Fibroblast of pulmonary artery (primary cell): ENCODE measurements at regions not wholly inside any gene's neighbourhood (a gene's known extent, or its start where the extent isn't known, plus 50 kb on each side); places are given as distances from the start of the nearest gene placed in this dataset.

Source experiments
- DNase-seq: peaks from one replicate; pipeline ENCODE4 v3.0.0-alpha.2; 2010; ENCODE audit warnings: low read depth
- H3K4me3 ChIP-seq: replicated peaks from 2 replicates; pipeline ENCODE4 v1.5.1; 2011; ENCODE audit warnings: low read depth, mild to moderate bottlenecking, control low read depth, low read length, moderate library complexity
- TF ChIP-seq, protein P1 (sequence below): IDR thresholded peaks from 2 replicates; pipeline ENCODE4 v1.5.1; 2011; ENCODE audit warnings: mild to moderate bottlenecking, control low read depth, low read length, inconsistent platforms; ENCODE audit errors: missing control alignments

DNA sequence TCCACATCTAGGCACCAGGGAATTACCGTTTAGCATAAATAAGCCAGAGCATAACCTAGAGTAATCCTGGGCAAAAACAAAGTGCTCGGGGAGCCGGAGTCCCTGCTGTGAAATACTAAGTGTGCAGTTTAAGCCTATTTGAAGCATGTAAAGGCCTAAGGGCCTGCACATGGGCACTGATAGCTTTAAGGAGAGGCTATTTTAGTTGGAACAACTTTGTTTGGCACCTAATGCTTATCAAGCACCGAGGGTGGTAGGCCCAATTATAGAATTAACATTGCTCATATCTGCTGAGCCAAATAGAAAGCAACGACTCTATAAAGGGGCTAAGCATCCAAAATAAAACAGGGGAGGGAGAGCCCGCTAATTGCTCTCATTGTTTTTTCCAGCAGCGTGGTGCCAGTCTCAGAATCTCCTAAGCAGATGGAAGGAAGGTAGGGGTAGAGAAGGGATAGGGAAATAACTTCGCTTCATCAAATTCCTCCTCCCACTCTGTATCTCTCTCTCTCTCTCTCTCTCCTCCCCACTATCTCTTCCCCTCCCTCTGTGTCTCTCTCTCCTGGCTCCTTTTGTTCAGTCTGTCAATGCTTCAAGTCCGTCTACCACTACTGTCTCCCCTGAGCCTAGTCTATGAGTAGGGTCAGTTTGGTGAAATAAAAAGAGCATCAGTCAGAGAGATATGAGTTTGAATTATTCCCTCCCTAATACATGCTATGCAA lies 292.8 kb downstream of the NXPE2 start:
- no peak for DNase-seq
- no peak overlapping the region for H3K4me3 ChIP-seq
- TF ChIP-seq, protein P1, sequence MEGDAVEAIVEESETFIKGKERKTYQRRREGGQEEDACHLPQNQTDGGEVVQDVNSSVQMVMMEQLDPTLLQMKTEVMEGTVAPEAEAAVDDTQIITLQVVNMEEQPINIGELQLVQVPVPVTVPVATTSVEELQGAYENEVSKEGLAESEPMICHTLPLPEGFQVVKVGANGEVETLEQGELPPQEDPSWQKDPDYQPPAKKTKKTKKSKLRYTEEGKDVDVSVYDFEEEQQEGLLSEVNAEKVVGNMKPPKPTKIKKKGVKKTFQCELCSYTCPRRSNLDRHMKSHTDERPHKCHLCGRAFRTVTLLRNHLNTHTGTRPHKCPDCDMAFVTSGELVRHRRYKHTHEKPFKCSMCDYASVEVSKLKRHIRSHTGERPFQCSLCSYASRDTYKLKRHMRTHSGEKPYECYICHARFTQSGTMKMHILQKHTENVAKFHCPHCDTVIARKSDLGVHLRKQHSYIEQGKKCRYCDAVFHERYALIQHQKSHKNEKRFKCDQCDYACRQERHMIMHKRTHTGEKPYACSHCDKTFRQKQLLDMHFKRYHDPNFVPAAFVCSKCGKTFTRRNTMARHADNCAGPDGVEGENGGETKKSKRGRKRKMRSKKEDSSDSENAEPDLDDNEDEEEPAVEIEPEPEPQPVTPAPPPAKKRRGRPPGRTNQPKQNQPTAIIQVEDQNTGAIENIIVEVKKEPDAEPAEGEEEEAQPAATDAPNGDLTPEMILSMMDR: no peak

DNA sequence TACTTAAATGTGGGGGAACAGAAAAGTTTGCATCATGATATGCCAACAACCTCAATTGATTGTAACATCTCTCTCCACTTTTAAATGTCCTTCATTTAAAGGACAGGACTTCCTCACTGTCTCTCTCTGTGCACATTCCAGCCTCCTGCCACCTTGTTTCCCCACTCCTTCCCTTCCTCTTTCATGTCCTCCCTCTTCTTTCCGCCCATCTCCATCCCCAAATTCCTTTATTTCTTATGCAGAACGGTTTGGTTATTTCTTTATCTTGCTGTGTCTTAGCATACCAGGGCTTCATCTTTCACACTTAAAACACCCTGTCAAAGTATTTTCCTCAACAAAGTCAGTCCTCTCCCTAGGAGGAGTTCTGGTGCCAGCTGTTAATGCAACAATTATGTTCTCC lies 293.8 kb downstream of the NXPE2 start:
- TF ChIP-seq, protein P1: no peak

DNA sequence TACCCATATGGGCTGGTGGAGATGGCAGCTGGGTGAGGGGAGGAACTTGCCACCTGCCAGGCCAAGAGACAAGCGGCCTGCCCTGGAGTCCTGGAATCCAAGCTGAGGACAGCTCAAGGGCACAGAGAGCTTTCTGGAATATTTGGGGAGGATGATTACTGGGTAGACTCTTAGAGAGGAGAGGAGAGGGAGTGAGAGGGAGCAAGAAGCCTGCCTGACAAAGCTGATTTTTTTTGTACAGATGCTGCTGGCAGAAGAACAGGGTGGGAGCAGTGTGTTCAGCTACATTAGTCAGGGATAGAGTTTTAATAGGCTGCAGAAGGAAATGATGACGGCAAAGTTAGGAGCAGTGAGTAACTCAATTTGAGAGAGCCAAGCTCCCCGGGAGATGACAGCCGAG lies 299.3 kb downstream of the NXPE2 start:
- TF ChIP-seq, protein P1: no peak
- no peak for DNase-seq
- no peak overlapping the region for H3K4me3 ChIP-seq

More for the DNA sequence above, 293.8 kb downstream of the NXPE2 start:
- no peak for DNase-seq
- no peak overlapping the region for H3K4me3 ChIP-seq

DNA sequence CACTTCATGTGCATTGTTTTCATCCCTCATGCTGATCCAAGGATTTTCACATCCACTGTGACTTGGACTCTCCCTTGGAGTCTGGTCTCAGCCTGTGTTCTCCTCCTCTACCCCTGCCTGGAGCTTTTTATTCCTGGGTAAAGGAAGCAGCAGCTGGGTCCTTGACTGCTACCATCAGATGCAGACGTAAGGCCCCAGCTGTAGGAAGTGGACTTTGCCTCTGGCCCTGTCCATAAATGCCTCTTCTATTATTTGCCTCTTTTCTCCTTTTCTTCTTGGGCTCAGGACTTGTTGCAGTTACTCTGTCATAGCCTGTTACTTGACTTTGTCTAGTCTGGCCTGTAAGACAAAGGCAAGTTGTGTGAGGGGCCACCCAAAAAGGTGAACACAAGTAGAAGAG lies 303.8 kb downstream of the NXPE2 start:
- DNase-seq: no peak
- TF ChIP-seq, protein P1: no peak
- no peak overlapping the region for H3K4me3 ChIP-seq

DNA sequence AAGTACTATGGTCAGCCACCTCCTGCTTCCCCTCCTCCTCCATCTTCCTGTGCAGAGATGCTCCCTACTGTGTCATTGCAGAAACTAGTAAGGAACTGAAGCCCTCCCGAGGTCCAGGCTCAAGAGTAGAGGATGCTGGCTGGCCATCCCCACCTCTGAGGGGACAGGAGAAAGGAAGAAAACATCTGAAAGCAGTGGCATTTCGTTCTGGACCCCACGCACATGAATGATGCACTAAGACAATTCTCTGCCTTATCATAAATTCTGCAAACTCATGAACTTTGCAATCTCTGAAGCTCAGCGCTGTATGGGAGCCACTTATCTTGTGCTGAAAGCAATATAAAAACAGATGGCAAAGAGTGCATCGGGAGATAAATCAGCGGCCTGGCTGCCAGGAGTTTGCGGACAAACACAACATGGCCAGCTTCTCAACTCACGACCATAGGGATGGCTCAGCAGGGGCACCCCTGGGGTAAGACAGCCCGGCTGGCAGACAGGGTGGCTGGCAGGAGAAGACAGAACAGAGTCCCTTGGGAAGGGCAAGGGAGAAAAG lies 306.4 kb downstream of the NXPE2 start:
- TF ChIP-seq, protein P1: no peak
- DNase-seq: no peak
- H3K4me3 ChIP-seq: no peak overlapping the region

DNA sequence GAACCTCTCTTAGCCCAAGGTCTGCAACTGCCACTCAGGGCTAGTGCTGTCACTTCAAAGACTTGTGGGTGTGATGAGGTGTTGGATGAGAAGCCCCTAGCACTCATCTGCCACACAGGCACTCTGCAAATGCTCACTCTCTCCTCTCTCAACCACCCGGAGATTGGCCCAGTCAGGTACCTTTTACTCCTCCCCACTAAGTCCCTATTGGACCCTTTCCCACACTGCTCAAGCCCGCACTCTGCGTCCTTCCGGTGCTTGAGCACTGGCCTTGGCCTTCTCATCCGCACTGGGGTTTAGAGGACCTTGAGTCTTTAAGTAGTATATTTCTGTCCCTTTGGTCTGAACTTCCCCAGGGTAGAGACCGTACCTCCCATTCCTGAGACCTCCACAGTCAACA lies 308.0 kb downstream of the NXPE2 start:
- TF ChIP-seq, protein P1: no peak
- DNase-seq: no peak
- no peak overlapping the region for H3K4me3 ChIP-seq
